ENCODE measurements at regions not wholly inside any gene's neighbourhood (a gene's known extent, or its start where the extent isn't known, plus 50 kb on each side); places are given as distances from the start of the nearest gene placed in this dataset.

- H3K27ac ChIP-seq (ENCODE audit: insufficient read depth, low read depth, low read length), result no peak overlapping the region
- no peaks in the 10 kb centered on the region for H3K4me1 ChIP-seq (ENCODE audit: control insufficient read depth, extremely low read depth, insufficient read depth, low read length)
- H3K9me3 ChIP-seq (replicated peaks; ENCODE audit: control insufficient read depth, insufficient read depth, low read length), result no peaks in the 10 kb centered on the region
- peaks cover 78 to 83% of the 10 kb centered on the region in 2 experiments for H3K27me3 ChIP-seq (ENCODE audit: control insufficient read depth in 2 of 2, insufficient read depth in 2 of 2, low read length in 2 of 2)
- ChIA-PET CTCF (no interaction called here), POLR2A (no interaction called here)
- BruUV-seq (replicated peaks), result no TSS peak
- no peaks in the 10 kb centered on the region for H4K20me1 ChIP-seq (replicated peaks; ENCODE audit: control insufficient read depth, extremely low read depth, insufficient read depth, low read length)
- no peak for DNase-seq (ENCODE audit: low read depth, low spot score)
- H3K9ac ChIP-seq (replicated peaks; ENCODE audit: extremely low read depth, insufficient read depth, low read length), result no peak overlapping the region
- FAIRE-seq, result no peak
- intact Hi-C loops (cut with micrococcal nuclease) (no loop called here), dilution Hi-C loops (cut with MboI; ENCODE audit: extremely low pct_ligation_motif_present, low sequenced_read_pairs) (no loop called here)
- no peaks in the 10 kb centered on the region for H3K36me3 ChIP-seq (ENCODE audit: control insufficient read depth in 2 of 2, extremely low read depth in 1 of 2, insufficient read depth in 2 of 2, low read length in 2 of 2)
- no peaks in the 10 kb centered on the region for H3K79me2 ChIP-seq (ENCODE audit: control insufficient read depth, insufficient read depth, low read length)
- no peak overlapping the region for H3K4me3 ChIP-seq (replicated peaks in 1 of 3; ENCODE audit: insufficient read depth in 1 of 3, low read depth in 1 of 3, low read length in 3 of 3)
- TF ChIP-seq GATA2 (IDR thresholded peaks at IDR 0.05; ENCODE audit: insufficient read depth, insufficient read length, low read depth, low read length), result no peak
- no peak for TF ChIP-seq POLR2A (IDR thresholded peaks at IDR 0.05; ENCODE audit: low read depth, low read length)
- no peak for TF ChIP-seq POLR2AphosphoS5 (IDR thresholded peaks at IDR 0.05; ENCODE audit: insufficient read depth, low read depth, low read length)
- TF ChIP-seq JUN (IDR thresholded peaks at IDR 0.05; ENCODE audit: borderline replicate concordance, insufficient read depth, insufficient read length, low read depth), result no peak
- TF ChIP-seq EZH2 (IDR thresholded peaks at IDR 0.05; ENCODE audit: borderline replicate concordance, low read depth, low read length, severe bottlenecking), result no peak
- TF ChIP-seq, protein P1, sequence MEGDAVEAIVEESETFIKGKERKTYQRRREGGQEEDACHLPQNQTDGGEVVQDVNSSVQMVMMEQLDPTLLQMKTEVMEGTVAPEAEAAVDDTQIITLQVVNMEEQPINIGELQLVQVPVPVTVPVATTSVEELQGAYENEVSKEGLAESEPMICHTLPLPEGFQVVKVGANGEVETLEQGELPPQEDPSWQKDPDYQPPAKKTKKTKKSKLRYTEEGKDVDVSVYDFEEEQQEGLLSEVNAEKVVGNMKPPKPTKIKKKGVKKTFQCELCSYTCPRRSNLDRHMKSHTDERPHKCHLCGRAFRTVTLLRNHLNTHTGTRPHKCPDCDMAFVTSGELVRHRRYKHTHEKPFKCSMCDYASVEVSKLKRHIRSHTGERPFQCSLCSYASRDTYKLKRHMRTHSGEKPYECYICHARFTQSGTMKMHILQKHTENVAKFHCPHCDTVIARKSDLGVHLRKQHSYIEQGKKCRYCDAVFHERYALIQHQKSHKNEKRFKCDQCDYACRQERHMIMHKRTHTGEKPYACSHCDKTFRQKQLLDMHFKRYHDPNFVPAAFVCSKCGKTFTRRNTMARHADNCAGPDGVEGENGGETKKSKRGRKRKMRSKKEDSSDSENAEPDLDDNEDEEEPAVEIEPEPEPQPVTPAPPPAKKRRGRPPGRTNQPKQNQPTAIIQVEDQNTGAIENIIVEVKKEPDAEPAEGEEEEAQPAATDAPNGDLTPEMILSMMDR (IDR thresholded peaks at IDR 0.05; ENCODE audit: extremely low read depth in 1 of 2, insufficient read depth in 1 of 2, low read depth in 1 of 2, low read length in 2 of 2), result no peak
- TF ChIP-seq, protein P2, sequence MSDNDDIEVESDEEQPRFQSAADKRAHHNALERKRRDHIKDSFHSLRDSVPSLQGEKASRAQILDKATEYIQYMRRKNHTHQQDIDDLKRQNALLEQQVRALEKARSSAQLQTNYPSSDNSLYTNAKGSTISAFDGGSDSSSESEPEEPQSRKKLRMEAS (IDR thresholded peaks at IDR 0.05; ENCODE audit: insufficient read depth, insufficient read length), result no peak
- no peak for TF ChIP-seq FOS (IDR thresholded peaks at IDR 0.05; ENCODE audit: borderline replicate concordance, insufficient read depth, low read length)
- H3K4me2 ChIP-seq (ENCODE audit: insufficient read depth, low read length), result no peak overlapping the region
- H2AFZ ChIP-seq (ENCODE audit: low read depth, low read length), result no peak overlapping the region
- no peaks in the 10 kb centered on the region for H3K9me1 ChIP-seq (replicated peaks; ENCODE audit: control insufficient read depth, extremely low read depth, insufficient read depth, low read length)
Observed at GRCh38 chr1:147077081-147077480, 95.2 kb downstream of the PRKAB2 start.
